ENCODE measurements at regions not wholly inside any gene's neighbourhood (a gene's known extent, or its start where the extent isn't known, plus 50 kb on each side); places are given as distances from the start of the nearest gene placed in this dataset.

- no peaks in the 10 kb centered on the region; the same call in 1 of the 2 replicates for H3K9me3 ChIP-seq (ENCODE audit: control insufficient read depth, insufficient read depth, low read length)
- no peak overlapping the region for H3K4me2 ChIP-seq (ENCODE audit: low read length)
- H3K36me3 ChIP-seq (ENCODE audit: control insufficient read depth, low read length) = no peaks in the 10 kb centered on the region
- no peaks in the 10 kb centered on the region for H3K9me2 ChIP-seq (replicated peaks; ENCODE audit: control insufficient read depth, low read length)
- no peaks in the 10 kb centered on the region for H3K4me1 ChIP-seq (ENCODE audit: control insufficient read depth, low read length)
- H3F3A ChIP-seq (ENCODE audit: control insufficient read depth, insufficient read depth) = no peaks in the 10 kb centered on the region
- no peaks in the 10 kb centered on the region for H3K27me3 ChIP-seq (ENCODE audit: control insufficient read depth, low read length)
- H4K20me1 ChIP-seq (ENCODE audit: control insufficient read depth, insufficient read depth, low read depth, low read length) = no peaks in the 10 kb centered on the region
- no peak overlapping the region for H3K27ac ChIP-seq (ENCODE audit: low read depth, low read length)
- no peak overlapping the region for H3K4me3 ChIP-seq (ENCODE audit: low read length)
- TF ChIP-seq CTCF (IDR thresholded peaks at IDR 0.05; ENCODE audit: low read depth, low read length, poor library complexity, severe bottlenecking) (no peak), EZH2phosphoT487 (IDR thresholded peaks at IDR 0.05; ENCODE audit: borderline replicate concordance, low read length) (no peak)
- H3K79me2 ChIP-seq (ENCODE audit: control insufficient read depth, low read length) = no peaks in the 10 kb centered on the region
Measured at GRCh38 chr13:54593504-54593903, 1564.9 kb downstream of the OLFM4 start.

GRCh38 chr13:54597540-54598088, 1569.0 kb downstream of the OLFM4 start:
- H3K9me3 ChIP-seq (ENCODE audit: control insufficient read depth, insufficient read depth, low read length) = no peaks in the 10 kb centered on the region; the same call in 1 of the 2 replicates
- H3K4me2 ChIP-seq (ENCODE audit: low read length) = no peak overlapping the region
- no peak overlapping the region for H3K4me3 ChIP-seq (ENCODE audit: low read length)
- no peaks in the 10 kb centered on the region for H3K79me2 ChIP-seq (ENCODE audit: control insufficient read depth, low read length)
- no peak overlapping the region for H3K27ac ChIP-seq (ENCODE audit: low read depth, low read length)
- H4K20me1 ChIP-seq (ENCODE audit: control insufficient read depth, insufficient read depth, low read depth, low read length) = no peaks in the 10 kb centered on the region
- H3K9me2 ChIP-seq (replicated peaks; ENCODE audit: control insufficient read depth, low read length) = no peaks in the 10 kb centered on the region
- H3F3A ChIP-seq (ENCODE audit: control insufficient read depth, insufficient read depth) = no peaks in the 10 kb centered on the region
- H3K4me1 ChIP-seq (ENCODE audit: control insufficient read depth, low read length) = no peaks in the 10 kb centered on the region
- TF ChIP-seq EZH2phosphoT487 (IDR thresholded peaks at IDR 0.05; ENCODE audit: borderline replicate concordance, low read length) (no peak), CTCF (IDR thresholded peaks at IDR 0.05; ENCODE audit: low read depth, low read length, poor library complexity, severe bottlenecking) (no peak)
- H3K36me3 ChIP-seq (ENCODE audit: control insufficient read depth, low read length) = no peaks in the 10 kb centered on the region
- H3K27me3 ChIP-seq (ENCODE audit: control insufficient read depth, low read length) = no peaks in the 10 kb centered on the region

GRCh38 chr13:54599413-54599812, 1570.8 kb downstream of the OLFM4 start:
- Histone ChIP-seq H3K9me2 (replicated peaks; ENCODE audit: control insufficient read depth, low read length) (no peaks in the 10 kb centered on the region), H3K4me1 (ENCODE audit: control insufficient read depth, low read length) (no peaks in the 10 kb centered on the region), H3K27me3 (ENCODE audit: control insufficient read depth, low read length) (no peaks in the 10 kb centered on the region), H3F3A (ENCODE audit: control insufficient read depth, insufficient read depth) (no peaks in the 10 kb centered on the region), H3K4me2 (ENCODE audit: low read length) (no peak overlapping the region), H3K9me3 (ENCODE audit: control insufficient read depth, insufficient read depth, low read length) (no peaks in the 10 kb centered on the region), H3K4me3 (ENCODE audit: low read length) (no peak overlapping the region), H4K20me1 (ENCODE audit: control insufficient read depth, insufficient read depth, low read depth, low read length) (no peaks in the 10 kb centered on the region), H3K36me3 (ENCODE audit: control insufficient read depth, low read length) (no peaks in the 10 kb centered on the region), H3K27ac (ENCODE audit: low read depth, low read length) (no peak overlapping the region), H3K79me2 (ENCODE audit: control insufficient read depth, low read length) (no peaks in the 10 kb centered on the region)
- no peak for TF ChIP-seq CTCF (IDR thresholded peaks at IDR 0.05; ENCODE audit: low read depth, low read length, poor library complexity, severe bottlenecking)
- TF ChIP-seq EZH2phosphoT487 (IDR thresholded peaks at IDR 0.05; ENCODE audit: borderline replicate concordance, low read length) = no peak
